HCT116 (cell line): ENCODE measurements at regions not wholly inside any gene's neighbourhood (a gene's known extent, or its start where the extent isn't known, plus 50 kb on each side); places are given as distances from the start of the nearest gene placed in this dataset.

Source experiments
- ATAC-seq: fragments of 200-7000 bp; cut with Tn5 transposase; 2 replicates; pipeline ENCODE4 v1.9.1; 2020; ENCODE audit warnings: mild to moderate bottlenecking, moderate library complexity
- BruUV-seq: library from RNA; stranded (reverse); fragments of 400-500 nt; replicated peaks from 2 replicates; lab custom pipeline; 2021; lab: Mats Ljungman, UMichigan
- CTCF ChIA-PET: fragments of 300-600 bp; sonication (Branson Sonifier 250); formaldehyde crosslinking; loops from one replicate; lab custom pipeline; 2021; ENCODE audit warnings: antibody characterized with exemption; lab: Charles Lee
- POLR2A ChIA-PET: fragments of 300-600, 350-600 bp; sonication (Branson Sonifier 250); formaldehyde crosslinking; loops from one replicate; lab custom pipeline; 2021; ENCODE audit warnings: antibody characterized with exemption; lab: Charles Lee
- RAD21 ChIA-PET, 2 experiments: fragments of 300-600 bp; sonication (Branson Sonifier 250); formaldehyde crosslinking; loops; one replicate each; lab custom pipeline; 2023; ENCODE audit warnings: low total read pairs in 2 of 2; ENCODE audit not compliant: uncharacterized antibody in 2 of 2, unreplicated experiment in 2 of 2, low non-redundant PET in 1 of 2; lab: Charles Lee
- DNase-seq: peaks from one replicate; pipeline ENCODE4 v3.0.0-alpha.2; 2010; ENCODE audit warnings: low read depth, low spot score
- H2AFZ ChIP-seq: fragments of 200-600 bp; shearing (Covaris generic), sonication (generic); 2 replicates; pipeline ENCODE4 v1.6.1; 2017; ENCODE audit warnings: low read depth, mixed run types, mixed read lengths, antibody characterized with exemption, low read length; ENCODE audit not compliant: poor library complexity, severe bottlenecking
- H3K27ac ChIP-seq: 2 replicates; pipeline ENCODE4 v1.5.1; 2012; ENCODE audit warnings: low read depth, low read length
- H3K27me3 ChIP-seq: fragments of 200-600 bp; sonication (generic); 2 replicates; pipeline ENCODE4 v1.6.1; 2016; ENCODE audit warnings: mixed run types, low read length, mixed read lengths; ENCODE audit not compliant: insufficient read depth
- H3K36me3 ChIP-seq, 2 experiments: fragments of 200-500 bp in 1 of 2; fragments of 200-600 bp in 1 of 2; sonication (Bioruptor generic) in 1 of 2; sonication (generic) in 1 of 2; 2 replicates each; pipeline versions ENCODE4 v1.5.1 to v1.6.1; 2014 to 2016; ENCODE audit warnings: low read length in 2 of 2, inconsistent platforms in 1 of 2, mixed read lengths in 1 of 2, mixed run types in 1 of 2; ENCODE audit not compliant: insufficient read depth in 2 of 2, control insufficient read depth in 1 of 2
- H3K4me1 ChIP-seq, 2 experiments: fragments of 200-600 bp in 1 of 2; sonication (generic) in 1 of 2; 2 replicates each; pipeline versions ENCODE4 v1.5.1 to v1.6.1; 2012 to 2017; ENCODE audit warnings: low read length in 2 of 2, inconsistent platforms in 1 of 2, mild to moderate bottlenecking in 1 of 2, mixed read lengths in 1 of 2, mixed run types in 1 of 2, moderate library complexity in 1 of 2; ENCODE audit not compliant: insufficient read depth in 2 of 2, control insufficient read depth in 1 of 2
- H3K4me2 ChIP-seq: fragments of 200-600 bp; sonication (generic); 2 replicates; pipeline ENCODE4 v1.6.1; 2017; ENCODE audit warnings: mixed run types, low read length, mixed read lengths
- H3K4me3 ChIP-seq, 2 experiments: fragments of 200-600 bp in 1 of 2; sonication (generic) in 1 of 2; replicated peaks in 1 of 2; 2 replicates each; pipeline ENCODE4 v1.5.1; 2011 to 2016; ENCODE audit warnings: low read length in 2 of 2, control low read depth in 1 of 2, low read depth in 1 of 2, mild to moderate bottlenecking in 1 of 2, mixed read lengths in 1 of 2, mixed run types in 1 of 2
- H3K79me2 ChIP-seq: fragments of 200-600 bp; sonication (generic); 2 replicates; pipeline ENCODE4 v1.6.1; 2017; ENCODE audit warnings: mild to moderate bottlenecking, mixed run types, low read length, moderate library complexity, mixed read lengths; ENCODE audit not compliant: insufficient read depth
- H3K9ac ChIP-seq: fragments of 200-600 bp; sonication (generic); 2 replicates; pipeline ENCODE4 v1.6.1; 2016; ENCODE audit warnings: low read length, mixed read lengths
- H3K9me2 ChIP-seq: fragments of 200-600 bp; sonication (generic), shearing (Covaris generic); 2 replicates; pipeline ENCODE4 v1.6.1; 2017; ENCODE audit warnings: mixed run types, mild to moderate bottlenecking, moderate library complexity; ENCODE audit not compliant: insufficient read depth
- H3K9me3 ChIP-seq, 2 experiments: fragments of 200-500 bp in 1 of 2; fragments of 200-600 bp in 1 of 2; sonication (Bioruptor generic) in 1 of 2; sonication (generic) in 1 of 2; 2 replicates each; pipeline ENCODE4 v1.6.1; 2014 to 2017; ENCODE audit warnings: low read length in 2 of 2, mixed read lengths in 2 of 2, inconsistent platforms in 1 of 2, low read depth in 1 of 2, mild to moderate bottlenecking in 1 of 2, mixed run types in 1 of 2, moderate library complexity in 1 of 2; ENCODE audit not compliant: control insufficient read depth in 1 of 2, insufficient read depth in 1 of 2
- H4K20me1 ChIP-seq: fragments of 200-600 bp; sonication (generic), shearing (Covaris generic); 2 replicates; pipeline ENCODE4 v1.6.1; 2017; ENCODE audit warnings: mixed run types, mild to moderate bottlenecking, moderate library complexity; ENCODE audit not compliant: insufficient read depth
- CBX3 ChIP-seq: IDR thresholded peaks from 2 replicates; pipeline ENCODE4 v1.6.1; 2012; ENCODE audit warnings: low read depth
- CEBPB ChIP-seq: IDR thresholded peaks from 2 replicates; pipeline ENCODE4 v1.6.1; 2012; ENCODE audit warnings: low read depth
- ELF1 ChIP-seq: IDR thresholded peaks from 2 replicates; pipeline ENCODE4 v1.6.1; 2012; ENCODE audit warnings: low read depth, borderline replicate concordance
- EZH2 ChIP-seq: fragments of 200-600 bp; sonication (generic); IDR thresholded peaks from 2 replicates; pipeline ENCODE4 v1.6.1; 2017; ENCODE audit warnings: antibody characterized with exemption, mixed run types
- EZH2phosphoT487 ChIP-seq: fragments of 200-600 bp; IDR thresholded peaks from 2 replicates; pipeline ENCODE4 v1.6.1; 2018; ENCODE audit warnings: antibody characterized with exemption, borderline replicate concordance
- FOSL1 ChIP-seq: IDR thresholded peaks from 2 replicates; pipeline ENCODE4 v1.6.1; 2012; ENCODE audit warnings: low read depth
- JUND ChIP-seq: IDR thresholded peaks from 2 replicates; pipeline ENCODE4 v1.6.1; 2012
- MAX ChIP-seq: IDR thresholded peaks from 2 replicates; pipeline ENCODE4 v1.6.1; 2012
- REST ChIP-seq: IDR thresholded peaks from 2 replicates; pipeline ENCODE4 v1.6.1; 2012; ENCODE audit warnings: low read depth
- SIN3A ChIP-seq: IDR thresholded peaks from 2 replicates; pipeline ENCODE4 v1.6.1; 2012; ENCODE audit warnings: low read depth
- SP1 ChIP-seq: IDR thresholded peaks from 2 replicates; pipeline ENCODE4 v1.6.1; 2012; ENCODE audit warnings: low read depth
- SRF ChIP-seq: IDR thresholded peaks from 2 replicates; pipeline ENCODE4 v1.6.1; 2012; ENCODE audit warnings: low read depth
- YY1 ChIP-seq: IDR thresholded peaks from 2 replicates; pipeline ENCODE4 v1.6.1; 2011; ENCODE audit warnings: low read length, low read depth, moderate library complexity, mild to moderate bottlenecking; ENCODE audit not compliant: insufficient replicate concordance; ENCODE audit errors: extremely low read depth
- ZFX ChIP-seq: fragments of 450-650 bp; IDR thresholded peaks from 2 replicates; pipeline ENCODE4 v1.6.1; 2017
- intact Hi-C: fragments of 100-400 bp; cut with micrococcal nuclease; formaldehyde crosslinking; loops from 2 replicates; pipeline ENCODE4 v1.10.0; 2022
- TF ChIP-seq, protein P1 (sequence below), 3 experiments: fragments of 200-600 bp in 1 of 3; sonication (generic) in 1 of 3; IDR thresholded peaks in 2 of 3; conservative IDR thresholded peaks in 1 of 3; 2 replicates each; pipeline ENCODE4 v1.5.1; 2012 to 2017; ENCODE audit warnings: low read depth in 2 of 3, low read length in 2 of 3, antibody characterized with exemption in 1 of 3, borderline replicate concordance in 1 of 3, control low read depth in 1 of 3, mild to moderate bottlenecking in 1 of 3, mixed read lengths in 1 of 3, mixed run types in 1 of 3, moderate library complexity in 1 of 3; ENCODE audit not compliant: insufficient read depth in 1 of 3
- TF ChIP-seq, protein P2 (sequence below): IDR thresholded peaks from 2 replicates; pipeline ENCODE4 v1.6.1; 2012

GRCh38 chr11:123349382-123349781, 80.7 kb upstream of the GRAMD1B start:
- H3K9ac ChIP-seq = no peak overlapping the region
- H4K20me1 ChIP-seq = no peaks in the 10 kb centered on the region
- no peak overlapping the region for H3K4me3 ChIP-seq
- H3K4me2 ChIP-seq = no peak overlapping the region
- no peaks in the 10 kb centered on the region for H3K27me3 ChIP-seq
- H2AFZ ChIP-seq = no peak overlapping the region
- DNase-seq = no peak
- no TSS peak for BruUV-seq
- H3K27ac ChIP-seq = no peak overlapping the region
- ATAC-seq = no peak
- H3K9me2 ChIP-seq = no peaks in the 10 kb centered on the region
- POLR2A ChIA-PET = no interaction called here
- no peaks in the 10 kb centered on the region for H3K9me3 ChIP-seq
- TF ChIP-seq ZFX (no peak), SRF (no peak), FOSL1 (no peak), YY1 (no peak), SP1 (no peak)
- no peaks in the 10 kb centered on the region for H3K79me2 ChIP-seq
- CTCF ChIA-PET = no interaction called here
- no peaks in the 10 kb centered on the region for H3K4me1 ChIP-seq
- H3K36me3 ChIP-seq = no peaks in the 10 kb centered on the region
- RAD21 ChIA-PET = no interaction called here
- intact Hi-C loops = no loop called here

GRCh38 chr11:123344790-123345357, 85.2 kb upstream of the GRAMD1B start:
- H3K36me3 ChIP-seq = no peaks in the 10 kb centered on the region
- intact Hi-C loops = no loop called here
- no peak overlapping the region for H3K27ac ChIP-seq
- H3K4me1 ChIP-seq = no peaks in the 10 kb centered on the region
- no peak overlapping the region for H3K4me2 ChIP-seq
- no peaks in the 10 kb centered on the region for H3K27me3 ChIP-seq
- BruUV-seq = no TSS peak
- no peaks in the 10 kb centered on the region for H3K9me3 ChIP-seq
- no peak overlapping the region for H3K9ac ChIP-seq
- ATAC-seq = no peak
- ChIA-PET RAD21 (no interaction called here), CTCF (no interaction called here), POLR2A (no interaction called here)
- no peaks in the 10 kb centered on the region for H3K9me2 ChIP-seq
- TF ChIP-seq REST (no peak), EZH2 (no peak), MAX (no peak), EZH2phosphoT487 (no peak), CEBPB (no peak), SIN3A (no peak), CBX3 (no peak), ELF1 (no peak), ZFX (no peak), JUND (no peak)
- TF ChIP-seq, protein P1, sequence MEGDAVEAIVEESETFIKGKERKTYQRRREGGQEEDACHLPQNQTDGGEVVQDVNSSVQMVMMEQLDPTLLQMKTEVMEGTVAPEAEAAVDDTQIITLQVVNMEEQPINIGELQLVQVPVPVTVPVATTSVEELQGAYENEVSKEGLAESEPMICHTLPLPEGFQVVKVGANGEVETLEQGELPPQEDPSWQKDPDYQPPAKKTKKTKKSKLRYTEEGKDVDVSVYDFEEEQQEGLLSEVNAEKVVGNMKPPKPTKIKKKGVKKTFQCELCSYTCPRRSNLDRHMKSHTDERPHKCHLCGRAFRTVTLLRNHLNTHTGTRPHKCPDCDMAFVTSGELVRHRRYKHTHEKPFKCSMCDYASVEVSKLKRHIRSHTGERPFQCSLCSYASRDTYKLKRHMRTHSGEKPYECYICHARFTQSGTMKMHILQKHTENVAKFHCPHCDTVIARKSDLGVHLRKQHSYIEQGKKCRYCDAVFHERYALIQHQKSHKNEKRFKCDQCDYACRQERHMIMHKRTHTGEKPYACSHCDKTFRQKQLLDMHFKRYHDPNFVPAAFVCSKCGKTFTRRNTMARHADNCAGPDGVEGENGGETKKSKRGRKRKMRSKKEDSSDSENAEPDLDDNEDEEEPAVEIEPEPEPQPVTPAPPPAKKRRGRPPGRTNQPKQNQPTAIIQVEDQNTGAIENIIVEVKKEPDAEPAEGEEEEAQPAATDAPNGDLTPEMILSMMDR (IDR thresholded peaks at IDR 0.05 in 2 of 3, conservative IDR thresholded peaks at IDR 0.05 in 1 of 3; ENCODE audit: borderline replicate concordance in 1 of 3, insufficient read depth in 1 of 3, low read depth in 2 of 3, low read length in 2 of 3) = no peak
- TF ChIP-seq, protein P2, sequence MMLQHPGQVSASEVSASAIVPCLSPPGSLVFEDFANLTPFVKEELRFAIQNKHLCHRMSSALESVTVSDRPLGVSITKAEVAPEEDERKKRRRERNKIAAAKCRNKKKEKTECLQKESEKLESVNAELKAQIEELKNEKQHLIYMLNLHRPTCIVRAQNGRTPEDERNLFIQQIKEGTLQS = no peak
- H2AFZ ChIP-seq = no peak overlapping the region
- H3K79me2 ChIP-seq = no peaks in the 10 kb centered on the region
- H3K4me3 ChIP-seq = no peak overlapping the region
- DNase-seq = no peak
- no peaks in the 10 kb centered on the region for H4K20me1 ChIP-seq
